ENCODE measurements at regions not wholly inside any gene's neighbourhood (a gene's known extent, or its start where the extent isn't known, plus 50 kb on each side); places are given as distances from the start of the nearest gene placed in this dataset.

GRCh38 chr4:106753426-106753825, 282.7 kb downstream of the DKK2 start:
- H3K4me1 ChIP-seq (ENCODE audit: control insufficient read depth in 5 of 5, insufficient read depth in 5 of 5, low read length in 5 of 5) = no peaks in the 10 kb centered on the region
- no peak for ATAC-seq (ENCODE audit: insufficient read depth, low FRiP score)
- no peak overlapping the region for H3K27ac ChIP-seq (ENCODE audit: low read depth in 1 of 2, low read length in 1 of 2)
- H3K9me3 ChIP-seq (ENCODE audit: control insufficient read depth in 4 of 4, insufficient read depth in 3 of 4, low read length in 3 of 4) = peaks cover 0 to 2% (median 0%) of the 10 kb centered on the region in 4 donors
- no peak for TF ChIP-seq CTCF (IDR thresholded peaks at IDR 0.05; ENCODE audit: control extremely low read depth, extremely low read depth)
- WGBS, 2 donors = 38 to 51% methylated on average over 3 of the region's 3 CpGs
- DNase-seq = no peak
- no peak overlapping the region for H3K4me3 ChIP-seq
- no peaks in the 10 kb centered on the region for H3K36me3 ChIP-seq (ENCODE audit: control insufficient read depth in 4 of 4, insufficient read depth in 4 of 4, low read length in 4 of 4)
- H3K27me3 ChIP-seq (ENCODE audit: control insufficient read depth in 3 of 3, insufficient read depth in 3 of 3, low read length in 2 of 3) = no peaks in the 10 kb centered on the region
- H3K9ac ChIP-seq (ENCODE audit: insufficient read depth in 1 of 2, low read length in 2 of 2) = no peak overlapping the region

DNA sequence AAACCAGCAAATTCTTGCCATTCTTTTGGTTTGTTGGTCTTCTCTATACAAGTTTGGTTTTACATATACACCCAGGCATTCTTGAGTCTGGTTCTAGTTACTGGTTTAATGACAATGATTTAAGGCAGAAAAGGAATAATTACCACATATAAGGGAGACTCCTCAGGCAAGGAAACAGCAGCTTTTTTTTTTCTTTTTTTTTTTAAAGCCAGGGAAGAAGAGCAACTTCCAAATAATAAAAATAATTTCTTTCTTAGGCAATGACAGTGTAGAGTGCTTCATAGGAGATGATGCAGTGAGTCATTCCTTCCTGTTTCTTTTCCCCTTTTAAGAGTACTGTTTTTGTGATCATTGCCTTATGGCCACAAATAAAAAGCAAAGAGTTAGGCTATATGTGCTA, 289.7 kb downstream of the DKK2 start:
- no peak for ATAC-seq (ENCODE audit: insufficient read depth, low FRiP score)
- H3K9ac ChIP-seq (ENCODE audit: insufficient read depth in 1 of 2, low read length in 2 of 2) = no peak overlapping the region
- no peak for TF ChIP-seq CTCF (IDR thresholded peaks at IDR 0.05; ENCODE audit: control extremely low read depth, extremely low read depth)

GRCh38 chr4:106738121-106738520, 298.0 kb downstream of the DKK2 start:
- 62 to 68% methylated on average over 5 of the region's 5 CpGs for WGBS, 2 donors

More for the DNA sequence above, 289.7 kb downstream of the DKK2 start:
- H3K4me1 ChIP-seq (ENCODE audit: control insufficient read depth in 5 of 5, insufficient read depth in 5 of 5, low read length in 5 of 5) = no peaks in the 10 kb centered on the region
- no peak overlapping the region for H3K4me3 ChIP-seq
- no peaks in the 10 kb centered on the region for H3K36me3 ChIP-seq (ENCODE audit: control insufficient read depth in 4 of 4, insufficient read depth in 4 of 4, low read length in 4 of 4)
- no peak for DNase-seq
- H3K9me3 ChIP-seq (ENCODE audit: control insufficient read depth in 4 of 4, insufficient read depth in 3 of 4, low read length in 3 of 4) = no peaks in the 10 kb centered on the region
- no peaks in the 10 kb centered on the region for H3K27me3 ChIP-seq (ENCODE audit: control insufficient read depth in 3 of 3, insufficient read depth in 3 of 3, low read length in 2 of 3)
- no peak overlapping the region for H3K27ac ChIP-seq (ENCODE audit: low read depth in 1 of 2, low read length in 1 of 2)

More at GRCh38 chr4:106738121-106738520, 298.0 kb downstream of the DKK2 start:
- no peaks in the 10 kb centered on the region for H3K27me3 ChIP-seq (ENCODE audit: control insufficient read depth in 3 of 3, insufficient read depth in 3 of 3, low read length in 2 of 3)
- no peak overlapping the region for H3K9ac ChIP-seq (ENCODE audit: insufficient read depth in 1 of 2, low read length in 2 of 2)
- no peaks in the 10 kb centered on the region for H3K4me1 ChIP-seq (ENCODE audit: control insufficient read depth in 5 of 5, insufficient read depth in 5 of 5, low read length in 5 of 5)
- no peaks in the 10 kb centered on the region for H3K9me3 ChIP-seq (ENCODE audit: control insufficient read depth in 4 of 4, insufficient read depth in 3 of 4, low read length in 3 of 4)
- no peak for ATAC-seq (ENCODE audit: insufficient read depth, low FRiP score)
- H3K4me3 ChIP-seq = no peak overlapping the region
- H3K27ac ChIP-seq (ENCODE audit: low read depth in 1 of 2, low read length in 1 of 2) = no peak overlapping the region
- no peak for DNase-seq
- TF ChIP-seq CTCF (IDR thresholded peaks at IDR 0.05; ENCODE audit: control extremely low read depth, extremely low read depth) = no peak
- H3K36me3 ChIP-seq (ENCODE audit: control insufficient read depth in 4 of 4, insufficient read depth in 4 of 4, low read length in 4 of 4) = no peaks in the 10 kb centered on the region

All from lung (tissue), 11 donors.